WI38 (cell line): ENCODE measurements at regions not wholly inside any gene's neighbourhood (a gene's known extent, or its start where the extent isn't known, plus 50 kb on each side); places are given as distances from the start of the nearest gene placed in this dataset.
"Not testable (repeated sequence)": the region's sequence is repeated elsewhere in the genome, so short reads cannot be mapped to it uniquely, and the experiment has no call there.

Experiments
- H3K4me3 ChIP-seq: 2 replicates; pipeline ENCODE4 v1.5.1; 2011; ENCODE audit warnings: low read depth, mild to moderate bottlenecking, control low read depth, low read length
- CTCF ChIP-seq: IDR thresholded peaks from 2 replicates; pipeline ENCODE4 v1.5.1; 2012; ENCODE audit warnings: low read depth, mild to moderate bottlenecking, control low read depth, low read length

- TF ChIP-seq CTCF, result no peak
Observed at GRCh38 chr1:73674945-73675561, 522.9 kb downstream of the LRRIQ3 start.

GRCh38 chr1:73673971-73674370 lies 524.0 kb downstream of the LRRIQ3 start:
- no peak overlapping the region for H3K4me3 ChIP-seq
- no peak for TF ChIP-seq CTCF

More at GRCh38 chr1:73674945-73675561, 522.9 kb downstream of the LRRIQ3 start:
- H3K4me3 ChIP-seq, result no peak overlapping the region

- no peak for TF ChIP-seq CTCF
- H3K4me3 ChIP-seq, result no peak overlapping the region
Observed at GRCh38 chr1:73671530-73671929, 526.4 kb downstream of the LRRIQ3 start.

- not testable (repeated sequence) for H3K4me3 ChIP-seq
Observed at GRCh38 chr1:73667959-73668358, 530.0 kb downstream of the LRRIQ3 start.

- TF ChIP-seq CTCF, result no peak
- no peak overlapping the region for H3K4me3 ChIP-seq
Observed at GRCh38 chr1:73662526-73662925, 535.5 kb downstream of the LRRIQ3 start.

GRCh38 chr1:73659136-73659535 lies 538.8 kb downstream of the LRRIQ3 start:
- TF ChIP-seq CTCF, result no peak
- H3K4me3 ChIP-seq, result no peak overlapping the region

- no peak for TF ChIP-seq CTCF
Observed at GRCh38 chr1:73654714-73655113, 543.3 kb downstream of the LRRIQ3 start.

GRCh38 chr1:73644198-73644597 lies 553.8 kb downstream of the LRRIQ3 start:
- no peak for TF ChIP-seq CTCF
- H3K4me3 ChIP-seq, result no peak overlapping the region

More at GRCh38 chr1:73654714-73655113, 543.3 kb downstream of the LRRIQ3 start:
- H3K4me3 ChIP-seq, result no peak overlapping the region
